HEK293 (cell line): ENCODE measurements at regions not wholly inside any gene's neighbourhood (a gene's known extent, or its start where the extent isn't known, plus 50 kb on each side); places are given as distances from the start of the nearest gene placed in this dataset.

Experiments
- CTCF ChIA-PET: fragments of 350-600 bp; formaldehyde crosslinking; extraction: SDS; loops from one replicate; lab custom pipeline; 2021; ENCODE audit warnings: antibody characterized with exemption; lab: Yijun Ruan, JAX
- POLR2A ChIA-PET: fragments of 300-600 bp; formaldehyde crosslinking; extraction: SDS; loops from one replicate; lab custom pipeline; 2020; ENCODE audit warnings: antibody characterized with exemption, inconsistent platforms; lab: Yijun Ruan, JAX
- H3K27ac ChIP-seq: fragments of 200-500 bp; sonication (Bioruptor generic); 2 replicates; pipeline ENCODE4 v1.5.1; 2014; ENCODE audit warnings: low read depth, low read length, control low read depth, inconsistent platforms; ENCODE audit errors: extremely low read depth
- H3K36me3 ChIP-seq, 2 experiments: fragments of 200-500 bp in 1 of 2; sonication (Bioruptor generic) in 1 of 2; 1 replicate in 1 of 2; 2 replicates in 1 of 2; pipeline ENCODE4 v1.5.1; 2014 to 2017; ENCODE audit warnings: inconsistent platforms in 2 of 2, low read length in 2 of 2; ENCODE audit not compliant: control insufficient read depth in 2 of 2, insufficient read depth in 1 of 2
- H3K4me1 ChIP-seq: fragments of 200-500 bp; sonication (Bioruptor generic); 2 replicates; pipeline ENCODE4 v1.5.1; 2014; ENCODE audit warnings: mild to moderate bottlenecking, low read length, inconsistent platforms; ENCODE audit not compliant: control insufficient read depth, insufficient read depth
- H3K4me3 ChIP-seq: 2 replicates; pipeline ENCODE4 v1.5.1; 2011; ENCODE audit warnings: low read depth, mild to moderate bottlenecking, control low read depth, low read length, moderate library complexity
- H3K9me3 ChIP-seq: fragments of 200-500 bp; sonication (Bioruptor generic); 2 replicates; pipeline ENCODE4 v1.5.1; 2014; ENCODE audit warnings: low read depth, low read length, inconsistent platforms; ENCODE audit not compliant: control insufficient read depth, insufficient read depth
- KLF16 ChIP-seq: fragments of 450-650 bp; formaldehyde crosslinking; IDR thresholded peaks from 2 replicates; pipeline ENCODE4 v1.5.1; 2017; ENCODE audit warnings: missing biosample characterization, missing genetic modification characterization
- KLF8 ChIP-seq: fragments of 450-650 bp; formaldehyde crosslinking; IDR thresholded peaks from 2 replicates; pipeline ENCODE4 v1.5.1; 2016; ENCODE audit warnings: missing biosample characterization, missing genetic modification characterization
- ZBTB1 ChIP-seq: fragments of 450-650 bp; formaldehyde crosslinking; IDR thresholded peaks from 2 replicates; pipeline ENCODE4 v1.5.1; 2016; ENCODE audit warnings: missing biosample characterization, missing genetic modification characterization
- ZBTB8A ChIP-seq: fragments of 450-650 bp; formaldehyde crosslinking; IDR thresholded peaks from 2 replicates; pipeline ENCODE4 v1.5.1; 2016; ENCODE audit warnings: missing biosample characterization, missing genetic modification characterization
- ZFP37 ChIP-seq: fragments of 450-650 bp; formaldehyde crosslinking; IDR thresholded peaks from 2 replicates; pipeline ENCODE4 v1.5.1; 2016; ENCODE audit warnings: missing biosample characterization, missing genetic modification characterization
- ZNF114 ChIP-seq: fragments of 450-650 bp; formaldehyde crosslinking; IDR thresholded peaks from 2 replicates; pipeline ENCODE4 v1.5.0; 2017; ENCODE audit warnings: missing biosample characterization, missing genetic modification characterization
- ZNF174 ChIP-seq: fragments of 450-650 bp; formaldehyde crosslinking; IDR thresholded peaks from 2 replicates; pipeline ENCODE4 v1.5.0; 2017; ENCODE audit warnings: missing biosample characterization, mild to moderate bottlenecking, missing genetic modification characterization
- ZNF211 ChIP-seq: fragments of 450-650 bp; formaldehyde crosslinking; IDR thresholded peaks from 2 replicates; pipeline ENCODE4 v1.5.1; 2016; ENCODE audit warnings: low read depth, missing biosample characterization, missing genetic modification characterization
- ZNF341 ChIP-seq: fragments of 450-650 bp; formaldehyde crosslinking; IDR thresholded peaks from 2 replicates; pipeline ENCODE4; 2016; ENCODE audit warnings: low read depth, missing biosample characterization, missing genetic modification characterization
- ZNF37A ChIP-seq: fragments of 450-650 bp; IDR thresholded peaks from 2 replicates; pipeline ENCODE4 v1.5.1; 2018; ENCODE audit warnings: missing biosample characterization, missing genetic modification characterization
- ZNF548 ChIP-seq: fragments of 450-650 bp; formaldehyde crosslinking; IDR thresholded peaks from 2 replicates; pipeline ENCODE4 v1.5.1; 2016; ENCODE audit warnings: missing biosample characterization, missing genetic modification characterization
- ZNF560 ChIP-seq: fragments of 450-650 bp; formaldehyde crosslinking; IDR thresholded peaks from 2 replicates; pipeline ENCODE4 v1.5.1; 2017; ENCODE audit warnings: missing biosample characterization, missing genetic modification characterization, borderline replicate concordance
- ZNF571 ChIP-seq: fragments of 450-650 bp; formaldehyde crosslinking; IDR thresholded peaks from 2 replicates; pipeline ENCODE4 v1.5.0; 2017; ENCODE audit warnings: missing biosample characterization, missing genetic modification characterization
- ZNF624 ChIP-seq: fragments of 450-650 bp; formaldehyde crosslinking; IDR thresholded peaks from 2 replicates; pipeline ENCODE4 v1.5.1; 2017; ENCODE audit warnings: missing biosample characterization, missing genetic modification characterization
- ZNF670 ChIP-seq: fragments of 450-650 bp; formaldehyde crosslinking; IDR thresholded peaks from 2 replicates; pipeline ENCODE4 v1.5.1; 2016; ENCODE audit warnings: missing biosample characterization, missing genetic modification characterization, low read depth
- ZNF76 ChIP-seq: fragments of 450-650 bp; formaldehyde crosslinking; IDR thresholded peaks from 2 replicates; pipeline ENCODE4; 2016; ENCODE audit warnings: low read depth, missing biosample characterization, missing genetic modification characterization, borderline replicate concordance
- ZNF777 ChIP-seq: fragments of 450-650 bp; formaldehyde crosslinking; IDR thresholded peaks from 2 replicates; pipeline ENCODE4 v1.5.1; 2017; ENCODE audit warnings: missing biosample characterization, missing genetic modification characterization, borderline replicate concordance
- ZNF791 ChIP-seq: fragments of 450-650 bp; formaldehyde crosslinking; IDR thresholded peaks from 2 replicates; pipeline ENCODE4 v1.5.1; 2016; ENCODE audit warnings: missing biosample characterization, missing genetic modification characterization
- TF ChIP-seq, protein P1 (sequence below): fragments of 450-650 bp; formaldehyde crosslinking; IDR thresholded peaks from 2 replicates; pipeline ENCODE4 v1.5.1; 2016; ENCODE audit warnings: missing biosample characterization, missing genetic modification characterization
- TF ChIP-seq, protein P2 (sequence below): fragments of 450-650 bp; formaldehyde crosslinking; IDR thresholded peaks from 2 replicates; pipeline ENCODE4 v1.5.1; 2016; ENCODE audit warnings: missing biosample characterization, missing genetic modification characterization
- TF ChIP-seq, protein P3 (sequence below): fragments of 450-650 bp; formaldehyde crosslinking; IDR thresholded peaks from 2 replicates; pipeline ENCODE4 v1.5.1; 2016; ENCODE audit warnings: missing biosample characterization, missing genetic modification characterization
- TF ChIP-seq, protein P4 (sequence below): fragments of 450-650 bp; formaldehyde crosslinking; IDR thresholded peaks from 2 replicates; pipeline ENCODE4 v1.5.1; 2016; ENCODE audit warnings: missing biosample characterization, missing genetic modification characterization
- TF ChIP-seq, protein P5 (sequence below): fragments of 450-650 bp; formaldehyde crosslinking; IDR thresholded peaks from 2 replicates; pipeline ENCODE4 v1.5.1; 2016; ENCODE audit warnings: missing biosample characterization, missing genetic modification characterization

DNA sequence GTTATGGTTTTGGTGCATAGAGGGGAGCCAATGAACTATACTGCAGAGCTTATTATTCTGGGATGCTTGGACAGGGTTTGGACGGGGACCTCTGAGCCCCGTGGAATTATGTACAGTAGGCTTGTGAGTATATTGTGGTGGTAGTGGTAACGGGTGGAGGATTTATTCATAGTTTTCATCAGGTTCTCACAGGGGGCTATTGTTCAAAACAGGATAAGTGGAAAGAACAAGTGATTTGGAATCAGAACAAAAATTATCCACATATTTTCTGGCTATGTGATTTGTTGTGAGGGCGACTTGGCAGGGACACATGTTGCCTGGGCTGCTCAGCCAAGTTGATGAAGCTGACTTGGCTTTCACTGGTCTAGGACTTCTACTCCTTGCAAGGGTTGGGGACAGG, 64.6 kb upstream of the ELOVL5 start (continued):
- TF ChIP-seq, protein P1, sequence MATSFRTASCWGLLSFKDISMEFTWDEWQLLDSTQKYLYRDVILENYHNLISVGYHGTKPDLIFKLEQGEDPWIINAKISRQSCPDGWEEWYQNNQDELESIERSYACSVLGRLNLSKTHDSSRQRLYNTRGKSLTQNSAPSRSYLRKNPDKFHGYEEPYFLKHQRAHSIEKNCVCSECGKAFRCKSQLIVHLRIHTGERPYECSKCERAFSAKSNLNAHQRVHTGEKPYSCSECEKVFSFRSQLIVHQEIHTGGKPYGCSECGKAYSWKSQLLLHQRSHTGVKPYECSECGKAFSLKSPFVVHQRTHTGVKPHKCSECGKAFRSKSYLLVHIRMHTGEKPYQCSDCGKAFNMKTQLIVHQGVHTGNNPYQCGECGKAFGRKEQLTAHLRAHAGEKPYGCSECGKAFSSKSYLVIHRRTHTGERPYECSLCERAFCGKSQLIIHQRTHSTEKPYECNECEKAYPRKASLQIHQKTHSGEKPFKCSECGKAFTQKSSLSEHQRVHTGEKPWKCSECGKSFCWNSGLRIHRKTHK (tag by site-specific recombination) = no peak
- TF ChIP-seq ZFP37 (tag by site-specific recombination) = no peak
- no peak for TF ChIP-seq ZNF791
- TF ChIP-seq ZNF341 (tag by site-specific recombination) = no peak
- TF ChIP-seq ZNF37A (tag by site-specific recombination) = no peak

DNA sequence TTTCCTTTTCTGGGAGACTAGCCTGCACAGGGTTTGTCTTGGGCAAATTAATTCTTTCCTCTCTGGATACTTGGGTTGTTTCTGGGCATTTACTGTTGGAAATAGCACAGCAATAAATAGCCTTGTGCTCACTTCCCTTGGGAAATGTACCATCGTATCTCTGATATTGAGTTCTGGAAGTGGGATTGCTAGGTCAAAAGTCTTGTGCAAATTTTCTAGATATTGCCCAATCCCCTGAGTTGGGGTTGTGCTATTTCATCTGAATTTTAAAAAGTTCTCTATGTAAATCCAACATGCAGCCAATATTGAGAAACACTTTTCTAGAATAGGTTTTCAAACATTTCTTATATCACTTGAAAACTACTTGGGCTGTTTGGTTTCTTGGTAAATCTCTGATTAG, 64.0 kb upstream of the ELOVL5 start:
- Histone ChIP-seq H3K27ac (no peak overlapping the region), H3K4me1 (no peaks in the 10 kb centered on the region), H3K4me3 (no peak overlapping the region), H3K36me3 (no peaks in the 10 kb centered on the region), H3K9me3 (no peaks in the 10 kb centered on the region)
- ChIA-PET CTCF (interaction anchor here (0.6 to 1.0 kb wide), 2 partner anchors 24 to 579 kb away, joined by 3 to 6 read pairs; no protein-coding TSS in a partner anchor), POLR2A (no interaction called here)
- TF ChIP-seq ZNF560 (tag by site-specific recombination) = no peak
- no peak for TF ChIP-seq KLF16 (tag by site-specific recombination)
- TF ChIP-seq ZBTB8A (tag by site-specific recombination) = no peak
- no peak for TF ChIP-seq ZNF791
- TF ChIP-seq, protein P2, sequence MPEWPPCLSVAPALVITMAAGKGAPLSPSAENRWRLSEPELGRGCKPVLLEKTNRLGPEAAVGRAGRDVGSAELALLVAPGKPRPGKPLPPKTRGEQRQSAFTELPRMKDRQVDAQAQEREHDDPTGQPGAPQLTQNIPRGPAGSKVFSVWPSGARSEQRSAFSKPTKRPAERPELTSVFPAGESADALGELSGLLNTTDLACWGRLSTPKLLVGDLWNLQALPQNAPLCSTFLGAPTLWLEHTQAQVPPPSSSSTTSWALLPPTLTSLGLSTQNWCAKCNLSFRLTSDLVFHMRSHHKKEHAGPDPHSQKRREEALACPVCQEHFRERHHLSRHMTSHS = no peak
- TF ChIP-seq ZNF174 = no peak
- no peak for TF ChIP-seq ZBTB1 (tag by site-specific recombination)
- TF ChIP-seq ZNF76 (tag by site-specific recombination) = no peak
- TF ChIP-seq, protein P3, sequence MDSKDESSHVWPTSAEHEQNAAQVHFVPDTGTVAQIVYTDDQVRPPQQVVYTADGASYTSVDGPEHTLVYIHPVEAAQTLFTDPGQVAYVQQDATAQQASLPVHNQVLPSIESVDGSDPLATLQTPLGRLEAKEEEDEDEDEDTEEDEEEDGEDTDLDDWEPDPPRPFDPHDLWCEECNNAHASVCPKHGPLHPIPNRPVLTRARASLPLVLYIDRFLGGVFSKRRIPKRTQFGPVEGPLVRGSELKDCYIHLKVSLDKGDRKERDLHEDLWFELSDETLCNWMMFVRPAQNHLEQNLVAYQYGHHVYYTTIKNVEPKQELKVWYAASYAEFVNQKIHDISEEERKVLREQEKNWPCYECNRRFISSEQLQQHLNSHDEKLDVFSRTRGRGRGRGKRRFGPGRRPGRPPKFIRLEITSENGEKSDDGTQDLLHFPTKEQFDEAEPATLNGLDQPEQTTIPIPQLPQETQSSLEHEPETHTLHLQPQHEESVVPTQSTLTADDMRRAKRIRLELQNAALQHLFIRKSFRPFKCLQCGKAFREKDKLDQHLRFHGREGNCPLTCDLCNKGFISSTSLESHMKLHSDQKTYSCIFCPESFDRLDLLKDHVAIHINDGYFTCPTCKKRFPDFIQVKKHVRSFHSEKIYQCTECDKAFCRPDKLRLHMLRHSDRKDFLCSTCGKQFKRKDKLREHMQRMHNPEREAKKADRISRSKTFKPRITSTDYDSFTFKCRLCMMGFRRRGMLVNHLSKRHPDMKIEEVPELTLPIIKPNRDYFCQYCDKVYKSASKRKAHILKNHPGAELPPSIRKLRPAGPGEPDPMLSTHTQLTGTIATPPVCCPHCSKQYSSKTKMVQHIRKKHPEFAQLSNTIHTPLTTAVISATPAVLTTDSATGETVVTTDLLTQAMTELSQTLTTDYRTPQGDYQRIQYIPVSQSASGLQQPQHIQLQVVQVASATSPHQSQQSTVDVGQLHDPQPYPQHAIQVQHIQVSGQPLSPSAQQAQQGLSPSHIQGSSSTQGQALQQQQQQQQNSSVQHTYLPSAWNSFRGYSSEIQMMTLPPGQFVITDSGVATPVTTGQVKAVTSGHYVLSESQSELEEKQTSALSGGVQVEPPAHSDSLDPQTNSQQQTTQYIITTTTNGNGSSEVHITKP (tag by site-specific recombination) = no peak
- TF ChIP-seq ZNF548 (tag by site-specific recombination) = no peak
- TF ChIP-seq ZNF624 (tag by site-specific recombination) = no peak
- no peak for TF ChIP-seq ZNF777 (tag by site-specific recombination)
- no peak for TF ChIP-seq ZNF211 (tag by site-specific recombination)
- no peak for TF ChIP-seq ZNF670 (tag by site-specific recombination)

DNA sequence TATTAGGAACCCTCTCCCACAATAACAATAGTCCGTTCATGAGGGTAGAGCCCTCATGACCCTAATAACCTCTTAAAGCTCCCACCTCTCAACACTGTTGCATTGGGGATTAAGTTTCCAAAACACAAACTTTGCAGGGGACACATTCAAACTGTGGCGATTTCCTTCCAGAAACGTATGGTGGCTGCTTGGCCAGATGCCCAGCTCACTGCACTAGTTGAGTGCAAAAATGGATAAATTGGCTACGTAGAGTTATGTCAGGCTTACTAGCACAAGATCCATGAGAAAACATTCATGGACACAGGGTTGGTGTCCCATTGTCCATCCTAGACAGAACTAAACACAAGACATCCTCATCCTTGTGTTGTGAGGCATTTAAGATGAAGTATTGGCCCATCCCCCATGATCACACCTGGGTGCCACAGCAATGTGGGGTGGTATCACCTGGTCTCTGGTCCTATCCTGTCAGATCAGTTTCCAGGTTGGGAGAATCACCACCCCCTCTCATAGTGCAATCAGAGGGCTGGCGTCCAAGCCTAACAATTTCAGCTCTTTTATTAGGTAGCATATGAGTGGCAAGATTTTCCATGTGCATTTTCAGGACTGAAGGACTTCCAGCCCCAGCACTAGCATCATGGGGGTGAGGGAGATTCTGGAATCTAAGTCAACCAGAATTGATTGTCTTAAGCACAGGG, 63.4 kb upstream of the ELOVL5 start:
- POLR2A ChIA-PET = no interaction called here
- TF ChIP-seq, protein P4, sequence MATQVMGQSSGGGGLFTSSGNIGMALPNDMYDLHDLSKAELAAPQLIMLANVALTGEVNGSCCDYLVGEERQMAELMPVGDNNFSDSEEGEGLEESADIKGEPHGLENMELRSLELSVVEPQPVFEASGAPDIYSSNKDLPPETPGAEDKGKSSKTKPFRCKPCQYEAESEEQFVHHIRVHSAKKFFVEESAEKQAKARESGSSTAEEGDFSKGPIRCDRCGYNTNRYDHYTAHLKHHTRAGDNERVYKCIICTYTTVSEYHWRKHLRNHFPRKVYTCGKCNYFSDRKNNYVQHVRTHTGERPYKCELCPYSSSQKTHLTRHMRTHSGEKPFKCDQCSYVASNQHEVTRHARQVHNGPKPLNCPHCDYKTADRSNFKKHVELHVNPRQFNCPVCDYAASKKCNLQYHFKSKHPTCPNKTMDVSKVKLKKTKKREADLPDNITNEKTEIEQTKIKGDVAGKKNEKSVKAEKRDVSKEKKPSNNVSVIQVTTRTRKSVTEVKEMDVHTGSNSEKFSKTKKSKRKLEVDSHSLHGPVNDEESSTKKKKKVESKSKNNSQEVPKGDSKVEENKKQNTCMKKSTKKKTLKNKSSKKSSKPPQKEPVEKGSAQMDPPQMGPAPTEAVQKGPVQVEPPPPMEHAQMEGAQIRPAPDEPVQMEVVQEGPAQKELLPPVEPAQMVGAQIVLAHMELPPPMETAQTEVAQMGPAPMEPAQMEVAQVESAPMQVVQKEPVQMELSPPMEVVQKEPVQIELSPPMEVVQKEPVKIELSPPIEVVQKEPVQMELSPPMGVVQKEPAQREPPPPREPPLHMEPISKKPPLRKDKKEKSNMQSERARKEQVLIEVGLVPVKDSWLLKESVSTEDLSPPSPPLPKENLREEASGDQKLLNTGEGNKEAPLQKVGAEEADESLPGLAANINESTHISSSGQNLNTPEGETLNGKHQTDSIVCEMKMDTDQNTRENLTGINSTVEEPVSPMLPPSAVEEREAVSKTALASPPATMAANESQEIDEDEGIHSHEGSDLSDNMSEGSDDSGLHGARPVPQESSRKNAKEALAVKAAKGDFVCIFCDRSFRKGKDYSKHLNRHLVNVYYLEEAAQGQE (tag by site-specific recombination) = no peak
- TF ChIP-seq KLF8 (tag by site-specific recombination) (no peak), ZNF571 (tag by site-specific recombination) (no peak), ZNF114 (tag by site-specific recombination) (no peak)
- TF ChIP-seq, protein P5, sequence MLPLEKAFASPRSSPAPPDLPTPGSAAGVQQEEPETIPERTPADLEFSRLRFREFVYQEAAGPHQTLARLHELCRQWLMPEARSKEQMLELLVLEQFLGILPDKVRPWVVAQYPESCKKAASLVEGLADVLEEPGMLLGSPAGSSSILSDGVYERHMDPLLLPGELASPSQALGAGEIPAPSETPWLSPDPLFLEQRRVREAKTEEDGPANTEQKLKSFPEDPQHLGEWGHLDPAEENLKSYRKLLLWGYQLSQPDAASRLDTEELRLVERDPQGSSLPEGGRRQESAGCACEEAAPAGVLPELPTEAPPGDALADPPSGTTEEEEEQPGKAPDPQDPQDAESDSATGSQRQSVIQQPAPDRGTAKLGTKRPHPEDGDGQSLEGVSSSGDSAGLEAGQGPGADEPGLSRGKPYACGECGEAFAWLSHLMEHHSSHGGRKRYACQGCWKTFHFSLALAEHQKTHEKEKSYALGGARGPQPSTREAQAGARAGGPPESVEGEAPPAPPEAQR (tag by site-specific recombination) = no peak

More for the DNA sequence above, 63.4 kb upstream of the ELOVL5 start:
- no peak overlapping the region for H3K4me3 ChIP-seq
- CTCF ChIA-PET = interaction anchor here (0.6 to 1.9 kb wide), 6 partner anchors 17 to 578 kb away, joined by 3 to 9 read pairs (median 4); no protein-coding TSS in a partner anchor
- H3K27ac ChIP-seq = no peak overlapping the region
- H3K9me3 ChIP-seq = no peaks in the 10 kb centered on the region
- no peaks in the 10 kb centered on the region for H3K36me3 ChIP-seq
- no peaks in the 10 kb centered on the region for H3K4me1 ChIP-seq
